HFFc6 (cell line): ENCODE measurements at regions not wholly inside any gene's neighbourhood (a gene's known extent, or its start where the extent isn't known, plus 50 kb on each side); places are given as distances from the start of the nearest gene placed in this dataset.

Experiments
- DNase-seq: peaks from one replicate; pipeline ENCODE4 v3.0.0-alpha.2; 2018
- H3K27ac Mint-ChIP-seq: 2 replicates; pipeline ENCODE4 v1.8.0; 2020; ENCODE audit warnings: mild to moderate bottlenecking, mixed read lengths
- H3K27me3 Mint-ChIP-seq: 2 replicates; pipeline ENCODE4 v1.8.0; 2021; ENCODE audit warnings: mild to moderate bottlenecking, moderate library complexity, mixed read lengths; ENCODE audit not compliant: insufficient read depth
- H3K36me3 Mint-ChIP-seq: 2 replicates; pipeline ENCODE4 v1.8.0; 2021; ENCODE audit warnings: low read depth, mixed read lengths
- H3K4me1 Mint-ChIP-seq: 2 replicates; pipeline ENCODE4 v1.8.0; 2020; ENCODE audit warnings: low read depth, mixed read lengths
- H3K4me3 Mint-ChIP-seq: 2 replicates; pipeline ENCODE4 v1.8.0; 2020; ENCODE audit warnings: mild to moderate bottlenecking, moderate library complexity, mixed read lengths
- H3K9me3 Mint-ChIP-seq: 2 replicates; pipeline ENCODE4 v1.8.0; 2020; ENCODE audit warnings: mild to moderate bottlenecking, mixed read lengths
- CTCF ChIP-seq: fragments of 200-600 bp; sonication (generic); IDR thresholded peaks from 2 replicates; pipeline ENCODE4 v1.5.0; 2021; ENCODE audit warnings: antibody characterized with exemption, mild to moderate bottlenecking

GRCh38 chr13:81142306-81142999 lies 801.5 kb upstream of the SPRY2 start:
- Mint-ChIP-seq H3K27ac (no peak overlapping the region), H3K4me3 (no peak overlapping the region), H3K4me1 (no peaks in the 10 kb centered on the region), H3K36me3 (no peaks in the 10 kb centered on the region), H3K9me3 (peaks cover 3% of the 10 kb centered on the region), H3K27me3 (no peaks in the 10 kb centered on the region)
- no peak for TF ChIP-seq CTCF
- no peak for DNase-seq

- no peak for DNase-seq
- H3K36me3 Mint-ChIP-seq: no peaks in the 10 kb centered on the region
- H3K4me1 Mint-ChIP-seq: no peaks in the 10 kb centered on the region
- H3K27ac Mint-ChIP-seq: no peak overlapping the region
- H3K9me3 Mint-ChIP-seq: no peaks in the 10 kb centered on the region; the same call in none of the 2 replicates
- no peaks in the 10 kb centered on the region for H3K27me3 Mint-ChIP-seq
- no peak for TF ChIP-seq CTCF
- H3K4me3 Mint-ChIP-seq: no peak overlapping the region
Observed at GRCh38 chr13:81140675-81141074, 799.7 kb upstream of the SPRY2 start.

- no peaks in the 10 kb centered on the region for H3K36me3 Mint-ChIP-seq
- no peaks in the 10 kb centered on the region for H3K27me3 Mint-ChIP-seq
- no peaks in the 10 kb centered on the region for H3K4me1 Mint-ChIP-seq
- no peaks in the 10 kb centered on the region; the same call in none of the 2 replicates for H3K9me3 Mint-ChIP-seq
- no peak for TF ChIP-seq CTCF
- H3K4me3 Mint-ChIP-seq: no peak overlapping the region
- no peak for DNase-seq
- no peak overlapping the region for H3K27ac Mint-ChIP-seq
Observed at GRCh38 chr13:81139987-81140386, 799.1 kb upstream of the SPRY2 start.

- H3K27ac Mint-ChIP-seq: no peak overlapping the region
- no peak for DNase-seq
- H3K4me1 Mint-ChIP-seq: no peaks in the 10 kb centered on the region
- no peak overlapping the region for H3K4me3 Mint-ChIP-seq
- no peak for TF ChIP-seq CTCF
- H3K27me3 Mint-ChIP-seq: no peaks in the 10 kb centered on the region
- H3K9me3 Mint-ChIP-seq: no peaks in the 10 kb centered on the region; the same call in none of the 2 replicates
- no peaks in the 10 kb centered on the region for H3K36me3 Mint-ChIP-seq
Observed at GRCh38 chr13:81138353-81138980, 797.5 kb upstream of the SPRY2 start.

- no peaks in the 10 kb centered on the region for H3K4me1 Mint-ChIP-seq
- no peak for TF ChIP-seq CTCF
- H3K9me3 Mint-ChIP-seq: peaks cover 29% of the 10 kb centered on the region
- H3K27me3 Mint-ChIP-seq: no peaks in the 10 kb centered on the region
- no peak for DNase-seq
- H3K36me3 Mint-ChIP-seq: no peaks in the 10 kb centered on the region
- H3K4me3 Mint-ChIP-seq: no peak overlapping the region
- no peak overlapping the region for H3K27ac Mint-ChIP-seq
Observed at GRCh38 chr13:81133066-81133465, 792.1 kb upstream of the SPRY2 start.
